ENCODE measurements at regions not wholly inside any gene's neighbourhood (a gene's known extent, or its start where the extent isn't known, plus 50 kb on each side); places are given as distances from the start of the nearest gene placed in this dataset.

GRCh38 chr21:15667010-15667409, 62.8 kb upstream of the USP25 start:
- TF ChIP-seq, protein P1, sequence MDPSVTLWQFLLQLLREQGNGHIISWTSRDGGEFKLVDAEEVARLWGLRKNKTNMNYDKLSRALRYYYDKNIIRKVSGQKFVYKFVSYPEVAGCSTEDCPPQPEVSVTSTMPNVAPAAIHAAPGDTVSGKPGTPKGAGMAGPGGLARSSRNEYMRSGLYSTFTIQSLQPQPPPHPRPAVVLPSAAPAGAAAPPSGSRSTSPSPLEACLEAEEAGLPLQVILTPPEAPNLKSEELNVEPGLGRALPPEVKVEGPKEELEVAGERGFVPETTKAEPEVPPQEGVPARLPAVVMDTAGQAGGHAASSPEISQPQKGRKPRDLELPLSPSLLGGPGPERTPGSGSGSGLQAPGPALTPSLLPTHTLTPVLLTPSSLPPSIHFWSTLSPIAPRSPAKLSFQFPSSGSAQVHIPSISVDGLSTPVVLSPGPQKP (IDR thresholded peaks at IDR 0.05; ENCODE audit: low read depth, low read length) = no peak
- no peak for TF ChIP-seq HDGF (IDR thresholded peaks at IDR 0.05)
